Activated T-helper 2 cell treated with anti-CD3 and anti-CD28 coated beads, Interferon-gamma antibody, Interleukin-2, Interleukin-4, amounts not matched to agents 10 μg/mL and 5 μg/mL and 100 μg/mL, durations not matched to agents 14 hours and 24 hours and 36 hours (primary cell): ENCODE measurements at regions not wholly inside any gene's neighbourhood (a gene's known extent, or its start where the extent isn't known, plus 50 kb on each side); places are given as distances from the start of the nearest gene placed in this dataset.

ENCODE experiments used
- DNase-seq: peaks from one replicate; pipeline ENCODE4 v3.0.0; 2021; ENCODE audit warnings: low spot score
- H3K27ac Mint-ChIP-seq: one replicate; pipeline ENCODE4 v1.8.0; 2021; ENCODE audit warnings: mixed read lengths
- H3K27me3 Mint-ChIP-seq: one replicate; pipeline ENCODE4 v1.8.0; 2021; ENCODE audit warnings: low read depth, mixed read lengths
- H3K36me3 Mint-ChIP-seq: one replicate; pipeline ENCODE4 v1.8.0; 2021; ENCODE audit warnings: low read depth, mixed read lengths
- H3K4me1 Mint-ChIP-seq: one replicate; pipeline ENCODE4 v1.8.0; 2021; ENCODE audit warnings: low read depth, mixed read lengths
- H3K4me3 Mint-ChIP-seq: one replicate; pipeline ENCODE4 v1.8.0; 2021; ENCODE audit warnings: low read depth, mild to moderate bottlenecking, moderate library complexity, mixed read lengths
- H3K9me3 Mint-ChIP-seq: one replicate; pipeline ENCODE4 v1.8.0; 2021; ENCODE audit warnings: mixed read lengths
- intact Hi-C: fragments of 100-400 bp; cut with micrococcal nuclease; formaldehyde crosslinking; loops from one replicate; pipeline ENCODE4 v1.15.1; 2023

DNA sequence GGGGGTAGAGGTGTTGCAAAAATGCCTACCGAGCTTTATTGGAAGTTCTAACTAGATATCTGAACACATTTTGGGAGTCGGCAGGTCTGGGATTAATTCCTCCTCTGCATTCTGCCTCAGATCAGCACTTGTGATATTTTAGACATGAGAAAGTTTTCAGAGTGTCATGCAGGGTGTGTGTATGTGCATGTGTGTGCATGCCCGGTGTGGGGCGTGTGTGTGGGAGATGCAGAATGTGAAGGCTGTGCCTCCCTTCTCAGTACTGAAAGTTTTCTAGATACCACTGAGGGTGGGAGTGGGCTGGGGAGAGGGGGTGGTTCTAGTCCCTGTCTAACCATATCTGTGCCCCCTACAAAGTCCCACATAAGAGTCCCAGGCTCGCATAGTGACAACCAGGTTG is 180.0 kb upstream of the NTM start:
- intact Hi-C loops: no loop called here
- H3K27ac Mint-ChIP-seq: no peak overlapping the region
- peaks cover 2% of the 10 kb centered on the region for H3K27me3 Mint-ChIP-seq
- H3K4me3 Mint-ChIP-seq: no peak overlapping the region
- no peaks in the 10 kb centered on the region for H3K36me3 Mint-ChIP-seq
- peaks cover 2% of the 10 kb centered on the region for H3K4me1 Mint-ChIP-seq
- DNase-seq: no peak
- no peaks in the 10 kb centered on the region for H3K9me3 Mint-ChIP-seq

DNA sequence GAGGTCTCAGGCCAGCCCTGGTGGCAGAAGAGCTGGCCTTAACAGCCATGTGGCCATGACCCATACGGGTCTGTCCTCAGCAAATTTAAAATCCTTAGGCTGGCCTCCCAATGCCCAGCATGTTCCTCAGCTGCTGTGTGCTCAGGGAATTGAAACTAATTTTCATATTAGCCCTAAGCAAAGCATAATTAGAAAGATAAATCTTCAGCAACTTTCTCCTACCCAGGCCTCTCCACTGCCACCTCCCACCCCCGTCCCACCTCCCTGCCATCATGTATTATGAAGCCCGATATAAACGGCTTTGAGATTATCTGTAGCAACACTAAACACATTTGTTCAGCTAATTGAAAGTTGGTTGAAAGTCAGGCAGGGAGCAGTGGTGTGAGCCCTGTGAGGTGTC is 178.8 kb upstream of the NTM start:
- H3K27ac Mint-ChIP-seq: no peak overlapping the region
- H3K9me3 Mint-ChIP-seq: no peaks in the 10 kb centered on the region
- peaks cover 2% of the 10 kb centered on the region for H3K4me1 Mint-ChIP-seq
- intact Hi-C loops: no loop called here
- no peak overlapping the region for H3K4me3 Mint-ChIP-seq
- DNase-seq: no peak
- H3K36me3 Mint-ChIP-seq: no peaks in the 10 kb centered on the region
- H3K27me3 Mint-ChIP-seq: no peaks in the 10 kb centered on the region

DNA sequence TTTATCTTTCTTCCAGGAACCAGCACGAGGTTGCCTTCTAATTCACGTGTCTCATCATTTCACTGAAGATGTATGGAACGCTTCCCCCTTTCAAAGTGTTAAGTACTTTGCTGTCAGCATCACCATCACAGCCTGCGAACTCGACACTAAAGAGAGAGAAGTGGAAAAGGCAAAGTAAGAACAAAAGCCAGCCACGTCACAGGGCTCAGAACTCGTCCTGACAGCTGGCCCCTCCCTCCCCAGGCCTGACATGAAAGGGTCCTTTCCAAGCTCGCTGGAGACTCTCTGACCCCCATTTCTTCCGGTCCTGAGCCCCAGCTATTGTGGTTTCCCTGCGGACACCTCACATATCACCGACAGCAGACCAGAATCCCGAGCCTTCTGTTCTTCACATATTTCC is 177.8 kb upstream of the NTM start:
- Mint-ChIP-seq H3K27me3 (no peaks in the 10 kb centered on the region), H3K36me3 (no peaks in the 10 kb centered on the region), H3K4me3 (no peak overlapping the region), H3K4me1 (no peaks in the 10 kb centered on the region), H3K9me3 (no peaks in the 10 kb centered on the region), H3K27ac (no peak overlapping the region)
- no peak for DNase-seq
- intact Hi-C loops: no loop called here

DNA sequence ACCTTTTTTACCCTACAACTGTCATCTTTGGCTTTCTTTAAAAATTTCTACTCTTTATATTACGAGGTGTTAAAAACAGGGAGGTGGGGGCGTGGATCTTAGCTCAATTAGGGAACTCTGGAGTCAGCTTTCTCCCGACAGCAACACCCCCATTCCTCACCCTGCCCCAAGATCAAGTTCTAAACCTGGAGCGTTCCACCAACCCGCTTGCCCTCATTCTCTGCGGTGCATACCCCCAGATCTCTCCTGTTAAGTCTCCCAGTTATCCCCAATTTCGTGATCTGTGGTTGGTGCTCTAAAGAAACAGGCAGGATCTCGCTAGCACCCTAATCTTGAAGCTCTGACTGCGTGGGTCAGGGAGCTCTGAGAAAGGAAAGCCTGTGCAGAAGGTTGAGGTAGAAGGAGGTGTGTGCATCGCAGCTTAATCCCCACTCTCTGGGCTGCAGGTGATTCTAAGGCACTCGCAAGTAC is 177.3 kb upstream of the NTM start:
- Mint-ChIP-seq H3K4me1 (no peaks in the 10 kb centered on the region), H3K27me3 (no peaks in the 10 kb centered on the region), H3K36me3 (no peaks in the 10 kb centered on the region), H3K27ac (no peak overlapping the region), H3K4me3 (no peak overlapping the region), H3K9me3 (no peaks in the 10 kb centered on the region)
- DNase-seq: no peak
- intact Hi-C loops: no loop called here

DNA sequence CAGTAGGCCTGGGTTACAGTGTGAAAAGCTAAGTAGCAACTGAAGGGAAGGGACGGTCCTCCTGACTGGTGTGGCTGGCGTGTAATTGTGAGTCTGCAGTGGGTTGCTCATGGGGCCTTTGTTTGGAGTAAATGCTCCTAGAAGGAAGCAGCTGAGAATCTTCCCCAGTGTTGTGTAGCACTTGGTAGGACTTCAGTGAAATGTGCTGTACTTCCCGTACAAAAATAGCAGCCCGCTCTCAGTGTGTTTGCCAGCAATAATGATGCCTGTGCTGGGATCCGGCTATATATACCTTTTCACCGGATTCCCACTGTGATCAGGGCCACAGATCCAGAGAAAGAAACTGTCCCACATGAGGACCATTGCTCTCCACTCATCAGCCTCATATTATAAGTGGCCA is 175.7 kb upstream of the NTM start:
- no peak overlapping the region for H3K4me3 Mint-ChIP-seq
- H3K27me3 Mint-ChIP-seq: no peaks in the 10 kb centered on the region
- H3K4me1 Mint-ChIP-seq: no peaks in the 10 kb centered on the region
- intact Hi-C loops: no loop called here
- no peaks in the 10 kb centered on the region for H3K9me3 Mint-ChIP-seq
- no peak for DNase-seq
- H3K36me3 Mint-ChIP-seq: no peaks in the 10 kb centered on the region
- no peak overlapping the region for H3K27ac Mint-ChIP-seq

DNA sequence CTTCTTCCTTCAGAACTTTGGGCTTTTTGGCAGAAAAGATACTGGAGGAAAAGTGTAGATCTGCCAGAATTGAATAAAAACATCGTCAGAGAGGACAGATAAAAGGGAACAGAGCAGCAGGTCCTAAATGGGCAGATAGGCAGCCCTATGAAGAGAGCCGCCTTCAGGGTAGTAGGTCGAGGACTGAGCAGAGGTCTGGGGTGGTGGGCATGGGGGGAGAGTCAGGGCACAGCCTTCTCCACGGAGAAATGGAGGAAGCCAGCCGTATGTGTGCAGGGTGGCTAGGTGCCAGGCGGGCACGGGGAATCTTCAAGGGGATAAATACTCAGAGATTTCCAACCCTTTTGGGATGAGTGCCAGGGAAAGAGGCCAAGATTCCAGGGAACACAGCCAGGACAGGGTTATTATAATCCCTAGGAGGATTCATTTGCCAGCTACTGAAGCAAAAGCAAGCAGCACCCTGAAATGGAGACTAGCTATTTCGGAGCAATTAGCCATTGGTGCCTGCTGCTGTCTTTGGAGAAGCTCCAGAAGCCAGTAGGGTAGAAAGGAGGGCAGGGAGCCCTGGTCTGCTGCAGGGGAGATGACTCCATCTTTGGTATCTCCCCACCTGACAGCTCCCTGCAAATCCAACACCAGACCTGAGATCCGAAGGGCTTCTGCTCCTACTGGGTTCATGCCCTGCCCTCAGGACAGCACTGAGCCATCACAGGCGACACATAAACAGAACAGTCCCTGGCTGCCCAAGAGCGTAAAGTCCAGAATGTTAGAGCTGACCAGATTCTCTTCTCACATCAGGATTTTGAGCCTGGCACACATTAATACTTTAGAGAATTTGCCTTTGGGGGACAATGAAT is 174.5 kb upstream of the NTM start:
- Mint-ChIP-seq H3K27ac (no peak overlapping the region), H3K4me1 (no peaks in the 10 kb centered on the region), H3K4me3 (no peak overlapping the region), H3K36me3 (no peaks in the 10 kb centered on the region), H3K27me3 (no peaks in the 10 kb centered on the region), H3K9me3 (no peaks in the 10 kb centered on the region)
- no peak for DNase-seq
- intact Hi-C loops: no loop called here

DNA sequence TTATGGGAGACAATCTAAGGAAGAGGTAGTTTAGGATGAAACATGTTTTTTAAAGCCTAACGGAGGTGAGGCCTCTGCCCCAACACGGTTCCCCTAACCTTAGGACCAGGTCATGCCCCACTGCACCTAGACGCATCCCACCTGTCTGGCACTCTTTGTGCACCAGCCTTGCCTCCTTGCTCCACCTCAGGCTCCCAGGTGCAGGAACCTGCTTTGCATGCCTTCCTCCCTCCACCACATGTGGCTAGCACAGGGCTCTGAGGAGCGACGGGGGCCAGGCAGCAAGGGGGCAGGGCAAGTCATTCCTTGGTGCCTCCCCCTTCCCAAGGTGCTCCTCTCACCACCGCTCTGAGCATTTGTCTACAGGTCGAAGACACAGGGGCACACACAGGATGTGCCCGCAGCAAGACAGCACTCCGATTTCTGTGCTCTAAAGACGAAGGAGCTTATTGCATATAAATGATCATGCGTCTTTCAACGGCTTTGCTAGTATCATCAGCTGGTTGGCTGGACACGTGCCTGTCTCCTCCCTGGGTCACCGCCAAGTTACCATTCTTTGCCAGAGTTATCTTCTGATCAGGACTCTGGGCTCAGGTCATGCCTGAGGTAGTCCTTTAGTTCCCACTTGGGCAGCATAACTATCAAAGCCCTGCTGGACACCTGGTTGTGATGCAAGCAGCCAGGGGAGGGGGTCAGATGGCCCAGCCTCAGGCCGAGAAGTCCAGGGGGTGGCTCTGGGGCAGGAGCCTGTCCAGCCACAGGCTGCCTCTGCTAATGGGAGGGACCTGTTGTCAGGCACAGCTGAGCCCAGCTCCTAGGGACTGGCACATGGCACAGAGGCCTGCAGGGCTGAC is 172.0 kb upstream of the NTM start:
- Mint-ChIP-seq H3K27ac (no peak overlapping the region), H3K4me1 (no peaks in the 10 kb centered on the region), H3K9me3 (no peaks in the 10 kb centered on the region), H3K27me3 (no peaks in the 10 kb centered on the region), H3K36me3 (no peaks in the 10 kb centered on the region), H3K4me3 (no peak overlapping the region)
- intact Hi-C loops: no loop called here
- DNase-seq: no peak

DNA sequence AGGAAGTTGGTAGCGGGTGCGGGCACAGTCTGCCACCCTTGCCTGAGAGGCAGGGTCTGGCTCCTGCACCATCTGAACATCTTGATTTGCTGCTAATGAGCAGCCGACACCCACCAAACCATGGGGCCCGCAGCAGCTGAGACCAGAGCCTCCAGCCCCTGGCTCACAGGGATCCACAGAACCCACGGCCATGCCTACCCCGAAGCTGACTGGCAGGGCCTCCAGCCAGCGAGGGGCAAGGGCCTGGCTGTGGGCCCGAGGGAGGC is 171.5 kb upstream of the NTM start:
- Mint-ChIP-seq H3K27ac (no peak overlapping the region), H3K9me3 (no peaks in the 10 kb centered on the region), H3K27me3 (no peaks in the 10 kb centered on the region), H3K4me3 (no peak overlapping the region), H3K4me1 (no peaks in the 10 kb centered on the region), H3K36me3 (no peaks in the 10 kb centered on the region)
- no peak for DNase-seq
- intact Hi-C loops: no loop called here

DNA sequence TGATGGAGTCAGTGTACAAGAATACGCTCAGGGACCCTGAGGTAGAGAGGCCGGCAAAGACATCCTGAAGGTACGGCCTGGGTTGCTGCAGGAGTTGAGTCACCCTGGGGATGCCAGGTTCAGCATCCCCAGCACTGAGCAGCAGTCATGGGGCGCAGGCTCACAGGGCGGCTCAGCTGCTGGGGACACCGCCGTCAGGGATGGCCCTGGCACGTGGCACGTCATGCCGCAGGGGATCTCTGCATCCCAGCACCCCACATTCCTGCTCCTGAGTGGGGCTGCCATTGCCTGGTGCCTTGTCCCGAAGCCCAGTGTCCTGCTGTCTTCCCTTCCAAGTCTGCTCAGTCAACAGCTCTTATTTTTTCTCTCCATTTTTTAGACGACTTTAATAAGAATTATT is 168.7 kb upstream of the NTM start:
- Mint-ChIP-seq H3K36me3 (no peaks in the 10 kb centered on the region), H3K9me3 (no peaks in the 10 kb centered on the region), H3K27ac (no peak overlapping the region), H3K4me1 (no peaks in the 10 kb centered on the region), H3K4me3 (no peak overlapping the region), H3K27me3 (no peaks in the 10 kb centered on the region)
- no peak for DNase-seq
- intact Hi-C loops: no loop called here

DNA sequence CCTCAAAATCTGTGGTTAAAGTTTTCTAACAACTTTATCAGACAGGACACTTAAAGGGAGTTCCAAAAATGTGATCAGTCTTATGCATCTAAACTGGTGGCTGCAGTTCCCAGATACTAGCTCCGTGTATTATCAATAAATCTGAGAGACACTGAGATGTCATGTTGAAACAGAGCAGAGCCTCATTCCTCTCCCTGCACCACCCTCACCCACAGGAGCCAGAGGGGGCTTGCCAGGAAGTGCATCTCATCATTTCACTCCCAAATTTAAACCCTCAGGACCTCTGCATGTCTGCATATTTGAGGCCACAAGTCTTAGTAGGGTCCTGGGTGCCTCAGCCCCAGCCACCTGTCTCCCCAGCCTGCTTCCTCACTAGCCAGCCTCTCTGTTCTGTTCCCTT is 167.4 kb upstream of the NTM start:
- Mint-ChIP-seq H3K9me3 (no peaks in the 10 kb centered on the region), H3K4me3 (no peak overlapping the region), H3K27me3 (no peaks in the 10 kb centered on the region), H3K36me3 (no peaks in the 10 kb centered on the region), H3K4me1 (no peaks in the 10 kb centered on the region), H3K27ac (no peak overlapping the region)
- no peak for DNase-seq
- intact Hi-C loops: no loop called here

DNA sequence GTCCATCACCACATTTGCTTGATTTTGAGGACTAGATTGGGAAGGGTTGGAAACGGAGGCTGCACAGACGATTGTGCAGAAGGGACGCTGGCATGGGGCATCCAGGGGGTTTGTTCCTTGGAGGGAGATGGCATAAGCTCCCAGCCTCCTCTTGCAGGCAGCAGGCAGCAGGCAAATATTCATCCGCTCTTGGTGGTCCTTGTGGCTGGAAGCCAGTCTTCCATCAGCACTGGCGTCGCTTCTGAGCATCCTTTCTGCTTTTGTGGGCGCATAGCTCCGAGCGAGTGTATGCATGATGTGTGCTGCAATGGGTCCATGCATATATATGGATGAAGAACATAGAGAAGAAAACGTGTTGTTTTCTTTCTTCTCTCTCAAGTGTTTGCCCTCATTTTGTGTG is 166.1 kb upstream of the NTM start:
- intact Hi-C loops: no loop called here

DNA sequence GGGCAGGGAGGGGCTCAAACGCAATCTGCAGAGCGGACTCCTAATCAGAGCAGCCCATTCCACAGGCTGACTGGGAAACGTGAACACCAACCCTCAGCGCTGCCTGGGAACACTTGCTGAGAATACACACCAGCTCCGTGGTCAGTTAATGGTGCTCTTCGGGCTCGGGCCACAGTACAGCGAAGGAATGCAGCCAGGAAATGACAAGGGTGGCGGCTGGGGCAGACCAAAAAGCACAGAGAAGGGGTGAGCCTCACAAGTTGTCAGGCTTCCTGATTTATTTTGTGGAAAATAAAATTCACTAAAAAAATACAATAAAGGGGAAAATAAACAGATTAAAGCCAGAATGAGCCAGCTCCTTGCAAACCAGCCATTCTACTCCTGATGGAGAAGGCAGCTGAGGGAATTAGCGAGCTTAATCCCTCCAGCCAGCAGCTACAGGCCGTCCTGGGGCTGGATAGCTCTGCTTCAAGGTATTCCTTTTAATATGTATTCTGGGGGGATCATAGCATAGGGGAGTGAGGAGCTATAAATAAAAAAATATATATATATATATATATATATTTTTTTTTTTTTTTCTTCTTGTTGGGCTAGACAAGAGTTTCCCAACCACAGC is 165.5 kb upstream of the NTM start:
- Mint-ChIP-seq H3K36me3 (no peaks in the 10 kb centered on the region), H3K4me1 (no peaks in the 10 kb centered on the region), H3K27me3 (no peaks in the 10 kb centered on the region), H3K9me3 (no peaks in the 10 kb centered on the region), H3K27ac (no peak overlapping the region), H3K4me3 (no peak overlapping the region)
- intact Hi-C loops: no loop called here
- no peak for DNase-seq

More for the DNA sequence above, 166.1 kb upstream of the NTM start:
- Mint-ChIP-seq H3K9me3 (no peaks in the 10 kb centered on the region), H3K27me3 (no peaks in the 10 kb centered on the region), H3K36me3 (no peaks in the 10 kb centered on the region), H3K4me1 (no peaks in the 10 kb centered on the region), H3K4me3 (no peak overlapping the region), H3K27ac (no peak overlapping the region)
- no peak for DNase-seq

DNA sequence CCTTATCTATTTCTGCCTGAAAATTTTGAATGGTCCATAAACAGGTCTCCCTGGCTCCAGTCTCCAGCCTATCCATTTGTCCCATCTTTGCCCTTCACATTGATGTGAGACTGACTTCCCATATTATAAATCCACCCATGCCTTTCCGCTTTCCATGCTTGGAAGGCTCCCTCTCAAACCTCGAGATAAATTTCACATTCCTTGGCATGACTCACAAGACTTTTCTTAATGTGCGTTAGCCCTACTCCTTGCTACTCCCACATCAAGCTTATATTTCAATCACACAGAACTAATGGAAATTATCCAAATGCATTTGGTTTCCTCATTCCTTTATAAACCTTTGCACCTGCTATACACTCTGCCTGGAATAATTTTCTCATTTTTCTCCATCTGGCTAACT is 163.7 kb upstream of the NTM start:
- no peak overlapping the region for H3K4me3 Mint-ChIP-seq
- no peaks in the 10 kb centered on the region for H3K27me3 Mint-ChIP-seq
- intact Hi-C loops: no loop called here
- DNase-seq: no peak
- H3K36me3 Mint-ChIP-seq: no peaks in the 10 kb centered on the region
- no peaks in the 10 kb centered on the region for H3K4me1 Mint-ChIP-seq
- H3K9me3 Mint-ChIP-seq: no peaks in the 10 kb centered on the region
- no peak overlapping the region for H3K27ac Mint-ChIP-seq
